ENCODE measurements at regions not wholly inside any gene's neighbourhood (a gene's known extent, or its start where the extent isn't known, plus 50 kb on each side); places are given as distances from the start of the nearest gene placed in this dataset.

DNA sequence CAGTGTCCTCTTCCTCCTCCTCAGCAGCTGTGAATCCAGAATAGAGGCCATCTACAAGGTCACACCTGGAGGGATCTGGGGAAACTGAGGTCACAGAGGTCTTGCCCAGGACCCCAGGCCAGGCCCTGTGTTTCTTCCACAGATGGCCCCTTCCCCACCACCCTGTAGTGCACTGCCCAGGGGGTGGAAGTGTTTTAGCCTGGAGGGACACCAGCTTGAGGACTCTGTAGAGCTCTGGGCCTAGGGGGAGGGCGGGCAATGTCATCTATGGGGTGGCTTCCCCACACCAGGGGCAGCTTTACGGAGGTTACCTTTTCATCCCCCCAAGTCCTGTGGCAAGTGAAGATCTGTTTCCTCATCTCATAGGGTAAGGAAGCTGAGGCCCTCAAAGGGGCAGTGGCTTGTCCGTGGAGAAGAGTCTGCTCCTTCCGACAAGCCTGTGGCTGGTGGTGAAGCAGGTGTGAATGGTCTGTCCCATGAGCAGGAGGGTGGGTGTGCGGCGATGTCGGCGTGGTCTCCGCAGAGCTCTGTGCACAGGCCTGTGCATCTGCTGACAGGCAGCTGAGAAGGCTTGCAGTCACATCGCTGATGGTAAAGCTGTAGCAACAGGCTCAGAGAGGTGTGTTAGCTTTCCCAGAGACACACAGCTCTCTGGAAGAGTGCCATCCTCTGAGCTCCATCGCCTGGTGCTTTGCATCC, 74.1 kb upstream of the WNT7B start:
- ChIA-PET POLR2A (no interaction called here), CTCF (interaction anchor here (1.4 to 3.3 kb wide), 3 partner anchors 38 to 66 kb away, joined by 5 to 19 read pairs (median 9); no protein-coding TSS in a partner anchor)
- H3K27me3 ChIP-seq (ENCODE audit: control insufficient read depth, insufficient read depth, low read length) = no peaks in the 10 kb centered on the region
- H3K4me3 ChIP-seq (ENCODE audit: low read depth, low read length) = no peak overlapping the region
- TF ChIP-seq CTCF (IDR thresholded peaks at IDR 0.05; ENCODE audit: insufficient read depth, low read depth, low read length) = no peak
- DNase-seq (ENCODE audit: low read depth) = no peak
- H3K36me3 ChIP-seq (ENCODE audit: control insufficient read depth, insufficient read depth, low read length) = peaks cover 2% of the 10 kb centered on the region; the same call in 1 of the 2 replicates

GRCh38 chr22:46051646-46052045, 74.7 kb upstream of the WNT7B start:
- no peaks in the 10 kb centered on the region for H3K27me3 ChIP-seq (ENCODE audit: control insufficient read depth, insufficient read depth, low read length)
- no peak overlapping the region for H3K4me3 ChIP-seq (ENCODE audit: low read depth, low read length)
- no peak for TF ChIP-seq CTCF (IDR thresholded peaks at IDR 0.05; ENCODE audit: insufficient read depth, low read depth, low read length)
- DNase-seq (ENCODE audit: low read depth) = no peak
- ChIA-PET POLR2A (no interaction called here), CTCF (interaction anchor here (1.4 to 3.3 kb wide), 4 partner anchors 39 to 66 kb away, joined by 5 to 19 read pairs (median 7); no protein-coding TSS in a partner anchor)
- peaks cover 2% of the 10 kb centered on the region; the same call in 1 of the 2 replicates for H3K36me3 ChIP-seq (ENCODE audit: control insufficient read depth, insufficient read depth, low read length)

- no peak for TF ChIP-seq CTCF (IDR thresholded peaks at IDR 0.05; ENCODE audit: insufficient read depth, low read depth, low read length)
- POLR2A ChIA-PET = no interaction called here
- peak overlapping the region; percentile 62; the same call in 1 of the 2 replicates for H3K4me3 ChIP-seq (ENCODE audit: low read depth, low read length)
- H3K36me3 ChIP-seq (ENCODE audit: control insufficient read depth, insufficient read depth, low read length) = peaks cover 2% of the 10 kb centered on the region; the same call in 1 of the 2 replicates
- no peak for DNase-seq (ENCODE audit: low read depth)
- CTCF ChIA-PET = interaction anchor here (0.9 to 3.3 kb wide), 5 partner anchors 8 to 57 kb away, joined by 3 to 19 read pairs (median 4); no protein-coding TSS in a partner anchor
- H3K27me3 ChIP-seq (ENCODE audit: control insufficient read depth, insufficient read depth, low read length) = no peaks in the 10 kb centered on the region
These were observed 75.4 kb upstream of the WNT7B start for GRCh38 chr22:46052331-46052771.

DNA sequence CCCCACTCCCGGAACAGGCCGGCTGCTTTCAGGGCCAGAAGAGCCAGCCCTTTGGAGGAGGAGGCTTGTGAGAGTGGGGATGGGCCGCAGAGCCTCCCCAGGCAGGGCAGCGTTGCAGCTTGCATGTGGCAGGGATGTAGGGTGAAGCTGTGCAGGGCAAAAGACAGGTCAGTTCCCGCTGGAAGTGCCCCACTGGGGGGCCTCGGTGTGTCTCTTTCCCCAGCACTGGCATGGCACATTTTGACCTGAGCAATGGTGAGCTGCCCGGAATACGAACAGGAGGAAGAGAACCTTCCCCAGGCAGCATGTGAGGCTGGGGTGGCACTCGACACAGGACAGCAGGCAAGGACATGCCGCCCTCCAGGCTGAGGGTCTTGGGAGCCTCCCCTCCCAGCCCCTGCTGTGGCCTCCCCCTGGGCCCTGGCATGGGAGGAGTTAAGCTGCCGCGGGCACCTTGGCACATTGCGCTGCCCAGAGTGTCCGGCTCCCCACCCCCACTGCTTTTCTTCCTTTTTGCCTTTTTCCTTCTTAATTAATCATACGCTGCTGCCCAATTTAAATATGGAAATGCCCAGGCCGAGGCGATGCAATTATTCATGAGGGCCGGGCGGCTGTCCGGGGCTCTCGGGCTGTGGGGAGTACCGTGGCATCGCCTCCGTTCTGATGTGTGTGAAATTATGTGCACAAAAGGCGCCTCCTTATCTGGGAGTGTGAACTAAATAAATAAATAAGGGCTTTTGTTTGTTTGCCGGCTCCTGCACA, 76.0 kb upstream of the WNT7B start:
- DNase-seq (ENCODE audit: low read depth) = no peak
- ChIA-PET POLR2A (interaction anchor here (0.8 to 1.0 kb wide), 2 partner anchors 27 to 50 kb away, joined by 6 to 7 read pairs; no protein-coding TSS in a partner anchor), CTCF (interaction anchor here (0.8 to 3.3 kb wide), 7 partner anchors 8 to 58 kb away, joined by 3 to 19 read pairs (median 3); no protein-coding TSS in a partner anchor)
- Histone ChIP-seq H3K27me3 (ENCODE audit: control insufficient read depth, insufficient read depth, low read length) (no peaks in the 10 kb centered on the region), H3K4me3 (ENCODE audit: low read depth, low read length) (peak overlapping the region; percentile 62), H3K36me3 (ENCODE audit: control insufficient read depth, insufficient read depth, low read length) (peaks cover 2% of the 10 kb centered on the region; the same call in 1 of the 2 replicates)
- no peak for TF ChIP-seq CTCF (IDR thresholded peaks at IDR 0.05; ENCODE audit: insufficient read depth, low read depth, low read length)

Measured in BJ (cell line).